ENCODE measurements at regions not wholly inside any gene's neighbourhood (a gene's known extent, or its start where the extent isn't known, plus 50 kb on each side); places are given as distances from the start of the nearest gene placed in this dataset.

- no peak for DNase-seq (ENCODE audit: low read depth in 1 of 2, low spot score in 1 of 2)
Measured at GRCh38 chr7:110356438-110356837, 734.5 kb upstream of the LRRN3 start.

- DNase-seq (ENCODE audit: low read depth in 1 of 2, low spot score in 1 of 2): no peak
Measured at GRCh38 chr7:110358028-110358427, 732.9 kb upstream of the LRRN3 start.

DNA sequence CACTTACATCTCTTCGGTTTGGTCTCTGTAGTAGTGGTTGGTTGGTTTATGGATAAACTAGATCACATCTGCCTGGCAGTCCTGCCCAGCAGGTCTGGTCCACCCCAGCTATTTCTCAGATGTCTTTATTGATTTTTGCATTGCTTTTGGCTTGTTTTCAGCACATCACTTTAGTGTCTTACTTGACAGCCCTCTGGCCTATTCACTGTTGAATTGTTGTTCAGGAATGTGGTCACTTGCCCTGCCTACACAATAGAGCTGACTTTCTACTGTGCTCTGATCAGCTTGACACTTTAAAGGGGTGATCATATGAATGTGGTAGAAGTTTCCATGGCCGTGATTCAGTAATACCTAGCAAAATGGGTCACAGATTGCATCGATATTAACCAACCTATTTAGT lies 719.2 kb upstream of the LRRN3 start:
- DNase-seq (ENCODE audit: low read depth in 1 of 2, low spot score in 1 of 2): no peak

- no peak for DNase-seq (ENCODE audit: low read depth in 1 of 2, low spot score in 1 of 2)
Measured at GRCh38 chr7:110372685-110373084, 718.2 kb upstream of the LRRN3 start.

DNA sequence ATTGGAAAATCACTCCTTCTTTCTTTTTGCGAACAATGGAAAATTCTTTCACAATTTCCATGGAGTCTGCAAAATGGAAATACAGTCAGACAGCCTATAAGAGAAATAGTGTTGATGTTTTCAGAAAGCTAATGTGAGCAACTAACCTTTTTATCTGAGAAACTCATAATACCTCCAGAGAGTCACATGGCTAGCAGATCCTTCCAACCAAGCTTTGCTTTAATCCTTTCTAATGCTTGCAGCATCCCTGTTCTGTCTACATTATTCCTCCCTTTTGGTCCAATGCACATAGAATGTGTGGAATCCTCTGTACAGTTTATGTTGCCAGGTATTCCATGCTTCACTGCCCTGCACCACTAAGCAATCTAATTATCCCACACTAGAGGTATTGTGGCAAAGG lies 717.5 kb upstream of the LRRN3 start:
- DNase-seq (ENCODE audit: low read depth in 1 of 2, low spot score in 1 of 2): no peak

DNA sequence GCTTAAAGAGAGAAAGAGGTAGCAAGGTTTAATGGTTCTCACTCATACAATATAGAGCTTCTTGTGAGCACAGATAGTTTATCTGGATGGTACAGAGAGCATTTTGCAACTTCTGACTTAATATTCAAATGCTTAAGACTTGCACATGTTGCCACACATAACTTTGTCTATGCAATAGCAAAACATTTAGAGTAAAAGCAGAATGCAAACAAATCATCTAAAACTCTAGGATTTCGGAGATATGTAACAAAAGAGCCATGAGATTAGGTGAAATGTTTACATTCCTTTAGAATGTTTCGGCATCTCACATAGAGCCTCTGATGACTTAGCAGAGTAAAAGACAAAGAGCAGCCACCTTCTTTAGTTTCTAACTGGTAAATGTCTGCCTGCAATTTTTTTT lies 717.1 kb upstream of the LRRN3 start:
- DNase-seq (ENCODE audit: low read depth in 1 of 2, low spot score in 1 of 2): no peak

DNA sequence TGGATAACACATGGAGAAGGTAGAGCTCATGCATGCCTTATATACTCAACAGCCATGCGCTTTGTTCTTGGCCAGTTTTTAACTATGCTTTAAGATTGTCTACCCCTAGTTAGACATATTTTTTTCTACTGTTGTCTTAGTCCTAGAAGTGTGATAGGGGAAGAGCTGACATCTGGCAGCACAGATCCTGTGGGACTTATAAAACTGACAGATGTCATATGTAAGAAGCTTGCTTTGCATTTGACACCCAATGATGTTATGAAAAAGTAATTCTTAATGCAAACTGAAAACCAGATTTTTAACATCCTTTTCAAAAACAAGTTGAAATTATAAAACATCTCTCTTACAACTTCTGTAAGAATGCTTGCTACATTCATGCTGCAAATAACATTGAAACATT lies 715.9 kb upstream of the LRRN3 start:
- no peak for DNase-seq (ENCODE audit: low read depth in 1 of 2, low spot score in 1 of 2)

DNA sequence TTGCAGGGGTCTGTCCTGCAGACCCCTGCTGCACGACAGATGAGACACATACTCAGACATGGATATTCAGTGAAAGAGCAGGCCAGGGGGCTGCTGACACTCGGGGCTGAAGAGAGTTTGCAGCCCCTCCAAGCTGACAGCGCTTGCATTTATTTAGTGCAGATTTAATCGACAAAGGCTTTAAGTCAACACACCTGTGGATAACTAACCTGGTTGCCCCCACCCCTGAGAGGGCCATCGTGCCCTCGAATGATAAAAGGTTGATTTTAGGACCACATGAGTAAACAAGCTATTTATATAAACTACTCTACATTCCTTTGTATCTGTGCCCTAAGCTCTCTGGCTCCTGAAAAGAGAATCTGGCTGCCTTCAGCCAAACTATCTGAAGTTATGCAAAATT lies 708.2 kb upstream of the LRRN3 start:
- no peak for DNase-seq (ENCODE audit: low read depth in 1 of 2, low spot score in 1 of 2)

GRCh38 chr7:110386006-110386405 lies 704.9 kb upstream of the LRRN3 start:
- DNase-seq (ENCODE audit: low read depth in 1 of 2, low spot score in 1 of 2): no peak

GRCh38 chr7:110386913-110387312 lies 704.0 kb upstream of the LRRN3 start:
- DNase-seq (ENCODE audit: low read depth in 1 of 2, low spot score in 1 of 2): no peak

- no peak for DNase-seq (ENCODE audit: low read depth in 1 of 2, low spot score in 1 of 2)
Measured at GRCh38 chr7:110387689-110388088, 703.2 kb upstream of the LRRN3 start.

DNA sequence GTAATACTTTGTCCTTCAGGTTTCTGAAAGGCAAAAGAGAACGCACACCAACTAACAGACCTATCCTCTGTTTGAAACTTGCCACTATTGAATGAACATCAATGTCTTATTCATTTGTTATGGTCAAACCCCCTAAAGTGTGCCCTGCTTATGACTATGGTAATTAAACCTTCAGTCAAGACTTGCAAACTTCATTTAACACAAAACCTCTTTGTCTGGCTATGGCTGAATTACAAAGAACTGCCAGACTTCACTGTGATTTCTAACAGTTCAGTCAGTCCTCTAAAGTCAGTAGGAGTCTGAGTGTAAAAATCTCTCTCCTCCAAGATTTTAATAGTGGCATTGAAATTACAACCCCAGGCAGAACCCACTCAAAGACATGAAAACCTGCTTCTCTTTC lies 702.5 kb upstream of the LRRN3 start:
- no peak for DNase-seq (ENCODE audit: low read depth in 1 of 2, low spot score in 1 of 2)

GRCh38 chr7:110396021-110396420 lies 694.9 kb upstream of the LRRN3 start:
- DNase-seq (ENCODE audit: low read depth in 1 of 2, low spot score in 1 of 2): no peak

- no peak for DNase-seq (ENCODE audit: low read depth in 1 of 2, low spot score in 1 of 2)
Measured at GRCh38 chr7:110397927-110398660, 692.8 kb upstream of the LRRN3 start.

DNA sequence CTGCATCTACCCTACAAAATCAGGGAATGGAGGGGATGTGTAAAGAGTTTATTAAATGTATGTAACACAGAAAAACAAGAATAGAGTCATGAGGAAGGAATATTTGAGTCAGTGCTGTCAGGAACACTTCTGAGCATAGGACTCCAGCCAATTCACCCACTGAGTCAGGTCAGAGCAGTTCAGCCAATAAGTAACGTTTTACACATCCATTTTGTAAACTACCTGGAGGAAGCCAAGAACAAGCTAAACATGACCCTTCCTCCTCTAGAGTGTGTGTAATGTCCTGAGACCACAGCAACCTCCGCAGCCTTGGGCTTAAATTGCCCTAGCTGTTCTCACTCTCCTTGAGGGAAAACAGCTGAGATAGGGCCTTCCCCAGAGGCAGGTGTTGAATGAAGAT lies 691.5 kb upstream of the LRRN3 start:
- no peak for DNase-seq (ENCODE audit: low read depth in 1 of 2, low spot score in 1 of 2)

DNA sequence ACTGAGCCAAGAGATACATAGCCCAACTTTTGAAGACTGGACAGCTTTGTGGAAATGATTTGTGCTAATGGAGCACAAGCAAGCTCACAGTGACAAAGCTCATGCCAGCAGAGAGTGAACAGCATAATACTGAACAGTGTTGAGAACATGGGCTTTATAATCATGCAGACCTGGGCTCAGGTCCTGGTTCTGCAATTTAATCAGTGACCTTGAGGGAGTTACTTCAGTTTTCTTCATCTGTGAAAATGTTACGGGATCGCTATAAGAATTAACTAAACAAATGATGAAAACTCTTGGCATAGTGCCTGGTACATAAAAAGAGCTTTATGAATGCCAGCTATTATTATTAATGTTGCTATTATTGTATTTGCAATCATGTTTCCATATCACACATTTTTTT lies 690.5 kb upstream of the LRRN3 start:
- DNase-seq (ENCODE audit: low read depth in 1 of 2, low spot score in 1 of 2): no peak

GRCh38 chr7:110407242-110407641 lies 683.7 kb upstream of the LRRN3 start:
- DNase-seq (ENCODE audit: low read depth in 1 of 2, low spot score in 1 of 2): no peak

DNA sequence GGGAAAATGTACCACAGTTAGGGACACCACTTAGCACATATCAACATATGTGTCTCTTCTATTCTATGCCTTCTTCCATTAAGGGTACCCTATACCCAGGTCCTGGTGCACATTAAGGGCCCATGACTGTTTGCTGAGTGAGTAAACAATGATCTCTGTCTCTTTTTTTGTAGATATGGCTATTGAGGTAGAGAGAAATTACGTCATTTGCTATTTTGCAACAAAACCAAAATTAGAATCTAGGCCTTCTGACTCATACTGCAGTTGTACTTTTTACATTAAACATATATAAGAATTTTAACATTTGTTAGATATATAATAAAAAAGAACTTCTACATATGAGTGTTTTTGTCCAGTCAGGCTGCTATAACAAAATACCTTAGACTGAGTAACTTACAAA lies 683.2 kb upstream of the LRRN3 start:
- no peak for DNase-seq (ENCODE audit: low read depth in 1 of 2, low spot score in 1 of 2)

GRCh38 chr7:110412614-110413013 lies 678.3 kb upstream of the LRRN3 start:
- DNase-seq (ENCODE audit: low read depth in 1 of 2, low spot score in 1 of 2): no peak

- no peak for DNase-seq (ENCODE audit: low read depth in 1 of 2, low spot score in 1 of 2)
Measured at GRCh38 chr7:110413038-110413437, 677.9 kb upstream of the LRRN3 start.

- DNase-seq (ENCODE audit: low read depth in 1 of 2, low spot score in 1 of 2): no peak
Measured at GRCh38 chr7:110417611-110418010, 673.3 kb upstream of the LRRN3 start.

DNA sequence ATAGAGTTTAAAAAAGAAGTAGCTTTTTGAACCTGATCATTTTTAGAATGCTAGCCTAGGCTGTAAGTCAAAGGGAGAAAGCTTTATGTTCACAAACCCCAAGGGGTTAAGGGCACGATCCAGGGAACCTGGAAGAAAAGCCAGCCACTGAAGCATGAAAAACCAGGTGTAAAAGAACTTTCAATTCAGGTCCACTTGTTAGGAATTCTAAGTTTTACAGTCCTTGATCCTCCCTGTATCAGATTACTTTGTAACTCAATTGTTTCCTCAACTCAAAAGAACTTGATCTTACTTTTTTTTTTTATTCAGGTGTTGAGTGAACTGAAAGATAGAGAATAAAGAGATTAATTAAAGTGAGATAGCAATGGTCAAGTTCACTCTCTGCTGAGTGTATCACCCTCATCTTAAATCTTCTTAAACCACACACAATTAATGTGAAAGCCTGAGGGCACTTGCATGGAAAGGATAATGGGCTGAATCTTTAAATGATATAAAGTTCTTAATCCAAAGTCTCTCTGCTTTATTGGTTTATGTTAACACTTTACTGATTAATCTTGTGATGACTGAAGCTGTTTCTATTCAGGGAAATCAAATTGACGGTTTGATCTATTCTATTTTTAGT lies 672.2 kb upstream of the LRRN3 start:
- no peak for DNase-seq (ENCODE audit: low read depth in 1 of 2, low spot score in 1 of 2)

DNA sequence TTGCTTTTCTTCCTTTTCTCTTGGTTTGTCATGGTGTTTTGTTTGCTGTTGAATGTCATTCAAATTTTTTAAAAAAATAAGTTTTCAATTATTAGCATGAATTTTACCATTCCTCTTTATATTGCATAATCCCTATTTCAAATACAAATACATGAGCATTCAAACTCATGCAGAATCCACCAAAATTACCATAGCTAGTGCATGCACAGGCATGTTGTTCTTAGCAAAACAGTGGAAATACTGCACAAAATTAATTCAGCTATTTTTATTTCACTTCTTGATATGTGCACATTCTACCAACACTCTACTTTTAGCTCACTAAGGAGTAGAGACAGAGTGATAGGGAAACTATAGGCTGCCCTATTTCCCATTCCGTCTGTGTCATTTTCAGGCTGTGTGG lies 670.1 kb upstream of the LRRN3 start:
- DNase-seq (ENCODE audit: low read depth in 1 of 2, low spot score in 1 of 2): no peak
